22Rv1 (cell line): ENCODE measurements at regions not wholly inside any gene's neighbourhood (a gene's known extent, or its start where the extent isn't known, plus 50 kb on each side); places are given as distances from the start of the nearest gene placed in this dataset.

ENCODE experiments used
- H3K27ac ChIP-seq: fragments of 450-650 bp; 2 replicates; pipeline ENCODE4 v1.5.1; 2017
- ZFX ChIP-seq: fragments of 450-650 bp; IDR thresholded peaks from 2 replicates; pipeline ENCODE4 v1.6.1; 2017; ENCODE audit warnings: antibody characterized with exemption, borderline replicate concordance
- TF ChIP-seq, protein P1 (sequence below): fragments of 450-650 bp; IDR thresholded peaks from 2 replicates; pipeline ENCODE4 v1.5.1; 2017; ENCODE audit warnings: mild to moderate bottlenecking

DNA sequence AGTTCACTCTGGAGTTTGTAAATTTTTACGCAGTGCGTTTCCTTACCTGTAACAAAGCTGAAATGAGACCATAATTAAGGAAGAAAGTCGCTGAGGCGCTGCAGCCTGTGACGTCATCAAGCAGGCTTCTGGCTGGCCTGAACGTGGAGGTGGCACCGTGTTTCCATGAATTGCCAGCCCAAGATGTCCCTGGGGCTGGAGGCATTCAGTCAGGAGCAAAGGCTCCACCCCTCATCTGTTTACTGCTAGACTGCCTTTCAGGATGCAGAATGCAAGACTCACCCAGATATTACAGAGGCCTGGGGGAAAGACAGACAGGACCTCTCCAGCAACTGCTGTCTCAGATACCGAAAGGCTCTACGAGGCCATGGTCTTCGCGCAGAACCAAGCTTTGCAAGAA is 424.6 kb downstream of the TSHZ3 start:
- TF ChIP-seq, protein P1, sequence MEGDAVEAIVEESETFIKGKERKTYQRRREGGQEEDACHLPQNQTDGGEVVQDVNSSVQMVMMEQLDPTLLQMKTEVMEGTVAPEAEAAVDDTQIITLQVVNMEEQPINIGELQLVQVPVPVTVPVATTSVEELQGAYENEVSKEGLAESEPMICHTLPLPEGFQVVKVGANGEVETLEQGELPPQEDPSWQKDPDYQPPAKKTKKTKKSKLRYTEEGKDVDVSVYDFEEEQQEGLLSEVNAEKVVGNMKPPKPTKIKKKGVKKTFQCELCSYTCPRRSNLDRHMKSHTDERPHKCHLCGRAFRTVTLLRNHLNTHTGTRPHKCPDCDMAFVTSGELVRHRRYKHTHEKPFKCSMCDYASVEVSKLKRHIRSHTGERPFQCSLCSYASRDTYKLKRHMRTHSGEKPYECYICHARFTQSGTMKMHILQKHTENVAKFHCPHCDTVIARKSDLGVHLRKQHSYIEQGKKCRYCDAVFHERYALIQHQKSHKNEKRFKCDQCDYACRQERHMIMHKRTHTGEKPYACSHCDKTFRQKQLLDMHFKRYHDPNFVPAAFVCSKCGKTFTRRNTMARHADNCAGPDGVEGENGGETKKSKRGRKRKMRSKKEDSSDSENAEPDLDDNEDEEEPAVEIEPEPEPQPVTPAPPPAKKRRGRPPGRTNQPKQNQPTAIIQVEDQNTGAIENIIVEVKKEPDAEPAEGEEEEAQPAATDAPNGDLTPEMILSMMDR = no peak
- no peak for TF ChIP-seq ZFX
- no peak overlapping the region for H3K27ac ChIP-seq

DNA sequence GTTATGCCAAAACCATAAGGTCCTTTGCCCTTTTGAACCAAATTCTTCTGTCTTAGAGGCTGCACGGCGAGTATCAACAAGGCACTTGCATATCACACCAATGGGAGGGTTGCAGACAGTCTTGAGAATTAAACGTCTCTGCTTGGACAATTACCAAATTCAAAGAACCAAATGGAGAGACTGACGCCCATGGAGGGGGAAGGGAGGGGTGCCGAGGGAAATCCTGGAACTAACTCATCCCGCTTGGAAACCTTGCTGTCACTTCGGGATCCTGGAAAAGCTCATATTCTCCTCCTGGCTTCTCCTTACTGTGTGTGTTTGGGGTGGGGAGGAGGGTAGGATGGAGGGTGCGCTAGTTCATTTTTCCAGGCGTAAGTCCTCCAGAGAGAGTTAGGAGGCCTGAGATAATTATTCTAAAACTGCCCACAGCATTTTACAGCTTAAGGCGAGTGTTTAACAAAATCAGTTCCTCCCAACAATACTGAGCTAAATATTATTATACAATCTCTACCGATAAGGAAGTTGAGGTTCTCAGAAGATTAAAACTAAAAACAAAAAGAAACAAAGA is 425.1 kb downstream of the TSHZ3 start:
- H3K27ac ChIP-seq = no peak overlapping the region
- no peak for TF ChIP-seq ZFX
- TF ChIP-seq, protein P1 = no peak

DNA sequence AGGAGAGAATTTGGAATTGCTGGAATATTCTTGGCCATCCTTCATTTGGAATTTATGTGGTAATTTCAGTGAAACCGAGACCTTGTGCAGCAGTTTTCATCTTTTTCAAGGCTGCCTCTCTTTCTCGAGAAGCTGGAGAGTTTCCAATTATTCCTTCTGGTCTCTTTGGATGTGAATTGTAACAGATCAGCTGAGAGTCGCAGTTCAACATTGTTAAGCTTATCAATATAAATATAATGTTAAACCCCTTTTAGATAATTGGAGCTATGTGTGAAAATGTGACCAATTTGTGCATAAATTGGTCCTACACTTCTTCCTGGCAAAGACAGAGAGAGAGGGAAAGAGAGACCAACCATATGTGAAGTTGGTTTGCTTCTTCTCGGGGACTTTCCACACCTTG is 425.6 kb downstream of the TSHZ3 start:
- H3K27ac ChIP-seq = no peak overlapping the region
- no peak for TF ChIP-seq ZFX
- TF ChIP-seq, protein P1 = no peak

DNA sequence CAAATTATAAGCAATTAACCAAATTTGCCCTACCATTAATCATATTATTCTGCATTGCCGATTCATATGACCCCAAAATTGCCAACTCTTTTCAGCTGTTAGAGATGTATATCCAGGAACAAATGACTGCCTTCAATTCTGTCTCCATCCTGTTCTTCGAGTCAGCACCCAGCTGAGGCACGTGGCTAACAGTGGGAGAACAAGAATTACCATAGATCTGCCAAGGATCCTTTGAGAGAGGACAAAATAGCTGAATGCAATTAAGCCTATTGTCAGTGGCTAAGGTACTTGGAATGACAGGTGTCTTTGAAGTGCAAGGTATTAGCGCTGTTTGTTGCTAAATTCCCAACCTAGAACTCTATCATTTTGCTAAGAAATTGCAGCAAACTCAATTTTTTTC is 426.1 kb downstream of the TSHZ3 start:
- H3K27ac ChIP-seq = no peak overlapping the region
- TF ChIP-seq, protein P1 = no peak
- TF ChIP-seq ZFX = no peak

DNA sequence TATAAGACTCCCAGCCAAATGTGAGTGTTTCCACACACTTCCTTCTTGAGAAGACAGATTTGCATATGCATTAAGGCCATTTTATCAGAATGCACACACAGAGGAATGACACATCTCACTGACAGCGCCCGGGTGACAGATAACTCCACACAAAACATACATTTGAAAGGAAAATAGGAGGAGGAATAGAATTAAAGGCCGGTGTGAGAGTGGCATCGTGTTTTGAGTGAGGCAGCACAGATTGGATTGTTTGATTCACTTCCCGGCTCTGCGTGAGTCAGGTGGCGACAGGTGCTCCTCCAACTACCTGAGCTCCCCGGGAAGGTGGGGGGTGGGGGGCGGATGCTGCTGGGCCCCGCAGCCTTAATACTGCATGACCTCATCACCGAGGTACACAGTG is 429.0 kb downstream of the TSHZ3 start:
- TF ChIP-seq, protein P1 = no peak
- no peak for TF ChIP-seq ZFX
- no peak overlapping the region for H3K27ac ChIP-seq

DNA sequence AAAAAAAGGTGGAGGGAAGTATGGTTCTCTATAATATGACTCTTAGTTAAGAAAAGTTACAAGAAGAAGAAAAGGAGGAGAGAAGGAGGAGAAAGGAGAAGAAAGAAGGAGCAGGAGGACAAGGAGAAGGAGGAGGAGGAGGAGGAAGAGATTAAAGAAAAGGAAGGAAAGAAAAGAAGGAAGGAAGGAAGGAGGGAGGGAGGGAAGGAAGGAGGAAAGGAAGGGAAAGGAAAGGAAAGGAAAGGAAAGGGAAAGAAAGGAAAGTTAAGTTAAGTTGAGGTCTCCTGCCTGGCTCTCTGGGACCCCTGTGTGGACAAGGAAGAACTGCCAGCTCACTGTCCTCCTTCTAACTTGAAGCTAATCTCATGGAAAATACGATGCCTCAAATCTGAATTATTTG is 429.5 kb downstream of the TSHZ3 start:
- no peak overlapping the region for H3K27ac ChIP-seq
- no peak for TF ChIP-seq ZFX
- TF ChIP-seq, protein P1 = no peak

DNA sequence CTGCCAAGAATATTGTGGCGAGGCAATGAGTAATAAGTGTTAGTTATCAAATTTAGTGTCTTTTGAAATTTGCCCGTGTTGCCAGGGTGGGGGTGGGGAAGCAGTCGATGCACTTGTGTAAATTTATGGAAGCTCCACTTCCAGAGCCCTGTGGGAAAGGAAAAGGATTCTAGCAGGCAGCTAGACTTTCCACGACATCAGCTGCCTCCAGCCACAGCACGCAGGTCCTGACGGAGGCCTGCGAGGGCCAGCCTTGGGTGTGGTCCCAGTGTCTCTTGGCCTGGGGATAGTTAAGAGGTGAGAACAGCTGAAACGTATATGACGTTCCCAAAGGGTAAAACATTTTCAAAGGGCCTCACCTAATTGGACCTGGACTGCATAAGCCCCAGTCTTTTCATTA is 433.0 kb downstream of the TSHZ3 start:
- H3K27ac ChIP-seq = no peak overlapping the region
- TF ChIP-seq, protein P1 = no peak
- no peak for TF ChIP-seq ZFX
